HG03159 (cell line): ENCODE measurements at regions not wholly inside any gene's neighbourhood (a gene's known extent, or its start where the extent isn't known, plus 50 kb on each side); places are given as distances from the start of the nearest gene placed in this dataset.

Source experiments
- ATAC-seq: cut with Tn5 transposase; IDR thresholded peaks from one replicate; pipeline ENCODE4 v1.9.1; 2021; ENCODE audit warnings: mild to moderate bottlenecking, moderate library complexity; ENCODE audit not compliant: unreplicated experiment

DNA sequence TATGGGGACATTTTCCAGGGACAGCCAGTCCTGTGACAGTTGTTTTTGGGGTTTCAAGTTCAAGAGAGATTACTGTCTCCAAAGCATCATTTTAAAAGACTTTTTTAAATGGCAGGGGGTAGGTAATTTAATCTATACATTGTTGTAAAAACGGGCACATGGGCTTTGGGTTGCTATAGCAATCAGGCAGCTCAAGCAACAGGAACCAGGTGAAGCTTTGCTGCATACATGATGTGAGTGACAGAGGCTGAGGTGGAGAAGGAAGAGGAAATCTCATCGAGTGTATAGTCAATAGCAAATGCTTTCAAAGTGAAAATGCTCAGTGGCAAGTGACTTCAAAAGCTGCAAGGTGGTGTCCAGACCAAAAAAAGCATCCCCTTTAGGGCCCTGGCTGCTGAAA, 277.4 kb upstream of the JAG1 start:
- no peak for ATAC-seq

DNA sequence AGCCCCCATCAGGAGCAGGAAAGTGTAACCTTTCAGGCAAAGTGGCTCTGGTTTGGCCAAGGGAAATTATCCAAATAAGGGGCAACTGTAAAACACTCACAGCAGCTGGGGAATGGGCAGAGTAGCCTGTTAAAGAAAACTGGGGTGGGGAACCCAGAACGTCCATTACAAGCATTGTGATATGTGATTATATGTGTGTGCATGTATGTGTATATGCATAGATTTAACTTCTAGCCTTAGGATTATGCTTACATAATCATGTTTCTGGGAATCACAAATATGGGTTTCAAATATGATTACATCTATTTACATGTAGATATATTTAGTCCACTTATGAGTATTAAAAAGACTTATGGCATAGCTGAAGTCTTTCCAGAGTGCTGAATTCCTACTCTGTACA, 278.1 kb upstream of the JAG1 start:
- ATAC-seq = no peak

- no peak for ATAC-seq
These were observed 279.6 kb upstream of the JAG1 start for GRCh38 chr20:10953437-10953836.

- no peak for ATAC-seq
These were observed 280.5 kb upstream of the JAG1 start for GRCh38 chr20:10954137-10954840.

DNA sequence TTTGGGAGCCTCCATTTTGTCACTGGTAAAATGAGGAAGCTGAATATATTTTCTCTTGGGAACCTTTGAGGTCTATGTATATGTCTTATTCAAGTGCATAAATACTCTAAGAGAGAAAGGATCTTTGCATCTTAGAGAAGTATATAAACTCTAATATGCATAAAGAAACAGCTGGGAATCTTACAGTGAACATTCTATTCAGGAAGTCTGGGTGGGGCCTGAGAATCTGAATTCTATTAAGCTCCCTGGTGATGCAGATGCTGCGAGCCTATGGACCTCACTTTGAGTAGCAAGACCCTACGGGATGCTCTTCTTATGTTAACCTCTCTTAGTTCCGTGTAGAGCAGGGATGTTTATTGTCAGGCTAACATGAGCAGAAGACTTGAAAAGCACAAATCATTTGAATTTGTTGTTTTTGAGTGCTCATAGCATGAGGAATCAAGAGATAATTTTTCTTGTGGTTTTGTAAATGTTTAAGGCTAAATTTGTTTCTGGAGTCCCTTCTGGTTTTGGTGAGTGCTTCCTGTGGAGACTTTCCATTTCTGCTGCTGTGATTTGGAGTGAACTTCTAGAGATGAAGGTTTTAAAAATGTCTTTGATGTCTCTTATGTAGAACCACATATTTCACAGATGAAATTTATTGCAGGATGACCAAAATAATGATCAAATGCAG, 281.2 kb upstream of the JAG1 start:
- ATAC-seq = no peak

DNA sequence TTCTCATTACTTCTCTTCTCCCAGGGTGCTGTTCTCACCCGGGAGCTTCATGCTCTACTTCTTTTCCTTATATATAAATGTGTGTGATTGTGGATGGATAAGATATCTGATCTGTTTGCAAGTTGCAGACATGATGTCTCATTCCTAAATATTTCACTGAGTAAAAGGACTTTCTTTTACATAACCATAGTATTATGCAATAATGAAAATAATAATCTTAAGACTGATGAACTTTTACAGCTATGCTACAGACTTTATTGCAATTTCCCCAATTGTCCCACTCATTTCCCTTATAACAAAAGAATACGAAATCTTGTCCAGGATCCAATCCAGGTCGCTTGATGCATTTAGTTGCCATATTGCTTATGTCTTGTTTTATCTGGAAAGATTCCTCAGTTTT, 284.5 kb upstream of the JAG1 start:
- ATAC-seq = no peak

GRCh38 chr20:10960416-10960815, 286.6 kb upstream of the JAG1 start:
- ATAC-seq = no peak

- ATAC-seq = no peak
These were observed 288.0 kb upstream of the JAG1 start for GRCh38 chr20:10961651-10962288.

- ATAC-seq = no peak
These were observed 289.1 kb upstream of the JAG1 start for GRCh38 chr20:10962937-10963336.

DNA sequence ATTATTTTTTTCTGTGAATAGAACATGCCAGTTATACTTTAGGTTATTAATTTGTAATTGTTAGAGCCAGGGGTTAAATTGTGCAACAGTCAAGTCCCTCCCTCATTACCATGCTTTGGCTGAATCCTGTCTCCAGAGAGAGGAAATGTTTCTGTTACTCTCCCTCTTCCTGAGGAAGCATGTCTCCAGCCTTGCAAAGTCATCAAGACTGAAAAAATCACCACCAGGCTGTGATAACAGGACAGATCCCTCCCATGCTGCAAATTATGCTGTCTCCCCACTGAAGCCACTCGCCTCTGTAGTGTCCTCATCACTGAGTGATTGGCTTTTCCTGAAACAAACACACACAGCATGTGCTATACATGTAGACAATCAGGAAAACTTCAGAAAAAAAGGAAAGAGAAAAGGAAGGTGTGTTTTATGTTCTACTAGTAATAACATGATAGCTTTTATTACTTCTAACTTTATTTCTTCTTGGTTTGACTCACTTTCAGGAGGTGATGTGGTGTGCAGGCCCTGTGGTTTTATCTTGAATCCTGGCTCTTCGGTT, 290.0 kb upstream of the JAG1 start:
- no peak for ATAC-seq

DNA sequence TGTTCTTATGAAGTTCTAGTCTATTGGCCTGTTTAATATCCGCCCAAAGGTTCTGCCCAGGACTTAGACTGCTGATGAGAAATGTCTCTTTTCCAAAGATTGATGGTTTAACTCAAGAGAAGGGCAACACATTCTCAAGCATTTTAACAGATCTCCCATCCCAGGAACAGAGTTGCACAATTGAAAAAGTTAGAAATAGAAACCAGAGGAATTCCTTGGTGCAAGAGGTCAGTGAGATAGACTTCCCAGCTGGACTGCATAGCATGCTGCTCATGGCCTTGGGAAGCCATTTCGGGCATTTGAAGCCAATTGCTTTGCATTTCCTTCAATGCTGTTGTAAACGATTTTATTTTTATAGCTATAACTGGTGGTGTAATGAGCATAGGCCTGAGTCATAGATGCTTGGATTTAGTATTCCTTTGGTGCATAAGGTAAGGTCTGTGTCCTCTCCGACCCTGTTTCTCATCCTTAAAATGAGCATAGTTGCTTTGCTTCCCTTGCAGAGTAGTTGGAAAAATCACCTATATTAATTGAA, 292.2 kb upstream of the JAG1 start:
- no peak for ATAC-seq

- ATAC-seq = no peak
These were observed 296.3 kb upstream of the JAG1 start for GRCh38 chr20:10970109-10970508.

GRCh38 chr20:10971096-10971495, 297.3 kb upstream of the JAG1 start:
- no peak for ATAC-seq

GRCh38 chr20:10972219-10972860, 298.5 kb upstream of the JAG1 start:
- ATAC-seq = no peak

GRCh38 chr20:10976051-10976450, 302.3 kb upstream of the JAG1 start:
- no peak for ATAC-seq

DNA sequence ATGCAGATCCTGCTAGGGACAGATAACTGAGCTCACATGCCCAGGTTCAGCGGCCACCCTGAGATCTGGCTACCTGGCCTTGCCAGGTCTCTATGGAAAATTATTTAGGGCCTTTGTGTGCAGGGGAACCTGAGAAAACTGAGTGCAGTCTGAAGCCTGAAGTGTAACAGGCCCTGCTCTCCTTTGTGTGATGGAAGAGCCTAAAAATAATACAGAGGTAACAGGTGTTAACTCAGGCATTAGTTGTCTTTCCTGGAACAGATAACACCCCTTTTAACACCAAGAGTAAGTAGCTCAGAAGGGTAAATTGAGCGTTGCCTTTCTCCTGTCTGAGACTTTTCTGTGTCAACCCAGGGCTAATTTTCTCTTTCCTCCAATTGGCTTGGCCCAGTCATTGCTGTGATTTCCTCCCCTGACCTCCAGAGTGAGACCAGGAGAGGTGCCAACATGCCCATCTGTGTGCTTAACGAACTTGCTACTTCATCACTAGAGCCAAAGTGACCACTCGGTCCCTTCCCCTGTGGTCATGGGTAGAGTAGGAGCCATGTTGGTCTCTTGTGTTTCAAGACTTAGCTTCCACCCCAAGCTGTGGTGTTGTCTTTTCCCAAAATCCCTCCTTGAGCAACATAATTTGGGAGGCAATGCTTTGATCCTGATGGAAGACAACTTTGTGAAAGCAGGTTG, 304.4 kb upstream of the JAG1 start:
- ATAC-seq = no peak

GRCh38 chr20:10978713-10979112, 304.9 kb upstream of the JAG1 start:
- ATAC-seq = no peak

DNA sequence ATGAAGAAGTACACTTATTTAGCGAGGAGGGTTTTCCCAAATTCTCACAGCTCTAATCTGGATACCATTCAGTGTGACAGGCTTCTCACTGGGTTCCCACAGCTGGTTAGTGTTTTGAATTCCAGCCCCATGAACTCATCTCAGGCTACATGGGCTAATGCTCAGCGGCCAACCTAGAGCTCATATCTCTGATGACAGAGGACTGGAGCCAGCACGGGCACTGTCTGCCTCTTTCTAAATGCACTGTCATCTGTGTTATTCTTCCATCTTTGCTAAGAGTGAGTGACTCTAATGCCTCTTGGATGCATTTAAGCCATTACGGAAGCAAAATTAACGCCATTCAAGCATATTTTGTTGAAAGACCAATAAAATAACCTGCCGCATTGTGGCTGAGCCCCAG, 308.9 kb upstream of the JAG1 start:
- no peak for ATAC-seq

DNA sequence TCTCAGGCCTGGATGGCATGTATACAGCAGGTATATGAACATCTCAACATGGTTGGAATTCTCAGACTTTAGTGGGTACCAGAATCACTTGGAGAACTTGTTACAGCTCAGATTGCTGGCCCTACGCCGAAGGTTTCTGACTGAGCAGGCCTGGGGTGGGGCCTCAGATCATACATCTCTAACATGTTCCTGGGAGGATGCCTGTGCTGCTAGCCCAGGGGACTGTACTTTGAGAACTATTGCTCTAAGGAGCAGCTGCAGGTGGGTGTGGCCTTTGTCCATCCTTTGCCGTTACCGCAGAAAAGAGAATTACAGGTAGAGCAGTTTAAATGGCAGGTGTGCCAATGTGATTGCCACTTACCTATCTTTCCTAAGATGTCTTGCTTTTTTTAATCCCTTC, 310.5 kb upstream of the JAG1 start:
- ATAC-seq = no peak

DNA sequence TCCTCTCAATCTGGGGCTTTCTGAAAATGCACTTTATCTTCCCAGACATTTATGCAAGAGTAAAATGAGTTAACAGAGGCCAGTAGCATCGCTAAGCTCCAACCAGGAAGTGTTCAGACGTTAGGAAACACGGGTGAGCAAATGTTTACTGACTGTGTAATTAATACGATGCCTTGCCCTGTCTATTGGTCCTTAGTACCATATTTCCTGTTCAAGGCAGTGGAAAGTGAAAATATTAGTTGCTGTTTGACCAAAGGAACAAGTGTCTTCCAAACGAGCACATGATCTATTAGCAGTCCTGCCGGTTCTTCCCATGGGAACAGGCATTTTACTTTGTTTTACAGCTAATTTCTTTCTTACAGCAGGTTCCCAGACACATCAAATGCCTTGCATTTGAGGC, 311.1 kb upstream of the JAG1 start:
- ATAC-seq = no peak

DNA sequence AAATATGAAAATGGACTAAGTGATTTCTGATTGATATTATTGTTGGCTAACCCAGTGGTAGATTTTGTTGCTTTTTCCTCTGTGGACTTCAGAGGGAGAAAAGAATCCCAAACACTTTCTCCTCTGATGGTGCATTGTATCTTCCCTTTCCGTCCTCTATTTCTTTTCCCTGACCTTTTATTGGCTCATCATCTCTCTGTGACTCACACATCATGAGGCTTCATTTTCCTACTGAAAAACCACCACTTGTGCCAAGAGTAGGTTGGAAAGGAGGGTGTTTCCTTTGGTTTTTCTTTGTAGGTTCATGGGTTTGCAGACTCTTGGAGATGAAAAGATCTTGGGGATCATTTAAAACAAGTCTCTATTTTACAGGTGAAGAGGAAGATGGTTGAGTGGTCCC, 311.7 kb upstream of the JAG1 start:
- ATAC-seq = no peak
